HG03565 (cell line): ENCODE measurements at regions not wholly inside any gene's neighbourhood (a gene's known extent, or its start where the extent isn't known, plus 50 kb on each side); places are given as distances from the start of the nearest gene placed in this dataset.
"Not testable (repeated sequence)": the region's sequence is repeated elsewhere in the genome, so short reads cannot be mapped to it uniquely, and the experiment has no call there.

Experiments
- ATAC-seq: cut with Tn5 transposase; IDR thresholded peaks from one replicate; pipeline ENCODE4 v1.9.1; 2021; ENCODE audit warnings: mild to moderate bottlenecking, moderate library complexity; ENCODE audit not compliant: unreplicated experiment

DNA sequence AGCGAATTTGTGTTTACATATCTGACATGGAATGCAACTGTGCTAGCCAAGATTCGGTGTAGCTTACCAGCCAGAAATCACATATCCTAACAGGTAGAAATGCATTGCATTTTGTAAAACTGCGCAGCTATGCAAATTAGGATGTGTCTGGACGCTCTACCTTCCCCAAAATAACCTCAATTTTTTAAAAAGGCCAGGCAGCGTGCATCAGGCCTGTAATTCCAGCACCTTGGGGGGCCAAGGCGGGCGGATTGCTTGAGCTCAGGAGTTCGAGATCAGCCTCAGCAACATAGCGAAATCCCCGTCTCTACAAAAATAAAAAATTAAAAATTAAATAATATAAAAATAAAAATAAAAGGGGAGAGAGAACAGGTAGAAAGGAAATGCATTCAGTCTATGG, 305.0 kb downstream of the TYW1 start:
- no peak for ATAC-seq

DNA sequence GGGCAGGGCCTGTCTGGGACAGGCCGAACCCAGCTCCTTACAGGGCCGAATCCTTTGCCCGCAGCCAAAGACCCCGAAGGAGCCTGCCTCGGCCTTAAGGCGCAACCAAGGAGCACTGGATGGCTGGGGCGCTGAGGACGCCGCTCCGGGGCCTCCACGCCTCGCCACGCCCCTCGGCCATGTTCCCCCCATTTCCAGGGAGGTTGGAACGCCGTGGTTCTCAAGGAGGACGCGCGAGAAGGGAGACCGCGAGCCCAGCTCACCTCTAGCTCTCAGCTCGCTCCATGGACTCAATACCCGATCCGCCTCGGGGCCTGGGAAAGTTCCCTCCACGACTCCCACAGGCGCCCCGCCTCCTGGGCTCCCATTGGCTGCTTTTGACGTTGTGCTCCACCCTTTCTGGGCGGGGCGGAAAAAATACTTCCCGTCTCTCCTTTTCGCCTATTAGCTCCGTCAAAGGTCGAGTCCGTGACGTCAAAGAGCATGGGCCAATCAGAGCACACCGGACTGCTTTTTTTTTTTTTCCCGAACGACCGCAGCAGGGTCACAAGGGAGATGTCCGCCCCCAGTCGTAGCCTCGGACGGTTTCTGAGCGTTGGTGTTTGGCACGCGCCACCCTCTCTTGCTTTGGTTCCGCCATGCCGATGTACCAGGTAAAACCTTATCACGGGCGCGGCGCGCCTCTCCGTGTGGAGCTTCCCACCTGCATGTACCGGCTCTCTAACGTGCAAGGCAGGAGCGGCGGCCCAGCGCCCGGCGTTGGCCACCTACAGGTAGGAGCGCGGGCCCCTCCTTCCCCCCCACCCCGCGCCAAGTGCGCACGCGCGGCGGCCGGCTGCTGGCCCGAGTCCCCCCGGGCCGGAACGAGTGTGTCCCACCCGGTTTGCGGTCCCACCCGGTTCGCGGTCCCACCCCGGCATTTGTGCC, 305.7 kb downstream of the TYW1 start:
- ATAC-seq: peak; percentile 75

DNA sequence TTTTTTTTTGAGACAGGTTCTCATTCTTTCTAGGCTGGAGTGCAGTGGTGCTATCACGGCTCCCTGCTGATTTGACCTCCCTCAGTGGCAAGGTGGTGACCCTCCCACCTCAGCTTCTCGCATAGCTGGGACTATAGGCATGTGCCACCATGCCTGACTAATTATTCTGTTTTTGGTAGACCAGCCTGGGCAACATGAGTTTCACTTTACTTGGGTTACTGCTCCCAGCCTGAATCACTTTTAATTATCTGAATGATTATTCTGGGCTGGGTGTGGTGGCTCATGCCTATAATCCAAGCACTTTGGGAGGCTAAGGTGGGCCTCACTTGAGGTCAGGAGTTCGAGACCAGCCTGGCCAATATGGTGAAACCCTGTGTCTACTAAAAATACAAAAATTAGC, 308.2 kb downstream of the TYW1 start:
- not testable (repeated sequence) for ATAC-seq

DNA sequence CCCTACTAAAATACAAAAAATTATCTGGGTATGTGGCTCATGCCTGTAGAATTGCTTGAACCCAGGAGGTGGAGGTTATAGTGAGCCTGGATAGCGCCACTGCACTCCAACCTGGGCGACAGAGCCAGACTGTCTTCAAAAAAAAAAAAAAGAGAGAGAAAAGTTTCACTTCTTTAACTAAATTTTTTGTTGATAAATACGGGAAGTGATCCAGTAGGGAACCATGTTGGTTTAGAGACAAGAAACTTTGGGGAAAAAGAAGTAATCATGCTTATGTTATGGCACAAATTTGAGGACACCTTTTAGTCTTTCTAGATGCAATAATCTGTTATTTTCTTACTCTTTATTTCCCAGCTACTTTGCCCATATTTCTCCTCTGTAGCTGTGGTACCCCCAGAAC, 309.7 kb downstream of the TYW1 start:
- no peak for ATAC-seq

DNA sequence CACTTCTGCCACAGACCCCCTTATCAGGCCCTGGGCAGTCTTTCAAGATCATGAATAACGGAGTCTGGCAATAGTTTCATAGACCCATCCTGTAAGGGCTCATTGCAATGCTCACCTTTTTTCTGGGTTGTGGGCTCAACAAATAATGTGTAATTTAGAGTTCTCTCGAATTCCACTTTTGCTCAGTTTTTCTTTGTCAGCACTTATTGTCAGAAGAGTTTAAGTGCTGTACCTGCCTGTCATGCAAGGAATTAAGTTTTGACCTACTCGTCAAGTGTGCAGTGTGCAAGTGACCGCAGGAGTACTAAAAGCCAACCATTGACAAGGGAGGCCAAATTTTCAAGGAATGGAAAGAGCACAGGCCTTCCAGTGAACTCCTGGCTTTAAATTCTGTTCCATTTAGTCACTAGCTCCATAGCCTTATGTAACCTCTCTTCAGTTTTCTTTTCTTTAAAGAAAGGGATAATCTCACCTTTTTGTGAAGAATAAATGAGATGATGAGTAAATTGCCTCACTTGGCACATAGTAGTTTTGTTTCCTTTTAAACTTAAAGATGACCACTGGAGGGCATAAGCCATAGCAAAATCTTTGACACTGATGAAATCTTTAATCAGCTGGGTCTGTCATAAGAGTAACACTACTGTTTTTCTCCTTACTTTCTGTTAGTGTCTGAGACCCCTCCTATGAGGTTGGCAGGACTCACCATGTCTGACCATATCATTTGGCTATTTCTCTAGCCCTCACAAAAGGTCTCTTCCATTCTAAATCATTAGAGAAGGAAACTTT, 313.3 kb downstream of the TYW1 start:
- no peak for ATAC-seq

DNA sequence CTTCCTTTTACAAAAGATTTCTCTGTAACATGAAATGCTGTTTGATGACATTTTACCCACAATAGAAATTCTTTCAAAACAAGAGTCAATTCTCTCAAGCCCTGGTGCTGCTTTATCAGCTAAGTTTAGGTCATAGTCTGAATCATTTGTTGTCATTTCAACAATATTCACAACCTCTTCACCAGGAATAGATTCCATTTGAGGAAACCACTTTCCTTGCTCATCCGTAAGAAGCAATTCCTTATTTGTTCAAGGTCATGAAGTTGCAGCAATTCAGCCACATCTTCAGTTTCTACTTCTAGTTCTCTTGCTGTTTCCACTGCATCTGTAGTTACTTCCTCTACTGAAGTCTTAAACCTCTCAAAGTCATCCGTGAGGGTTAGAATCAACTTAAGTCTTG, 315.3 kb downstream of the TYW1 start:
- no peak for ATAC-seq

DNA sequence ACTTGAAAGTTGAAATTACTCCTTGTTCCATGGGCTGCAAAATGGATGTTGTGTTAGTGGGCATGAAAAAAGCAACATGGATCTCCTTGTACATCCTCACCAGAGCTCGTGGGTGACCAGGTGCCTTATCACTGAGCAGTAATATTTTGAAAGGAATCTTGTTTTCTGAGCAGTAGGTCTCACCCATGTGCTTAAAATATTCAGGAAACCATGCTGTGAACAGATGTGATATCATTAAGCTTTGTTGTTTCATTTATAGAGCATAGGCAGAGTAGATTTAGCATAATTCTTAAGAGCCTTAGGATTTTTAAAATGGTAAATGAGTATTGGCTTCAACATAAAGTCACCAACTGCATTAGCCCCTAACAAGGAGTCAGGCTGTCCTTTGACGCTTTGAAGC, 316.6 kb downstream of the TYW1 start:
- ATAC-seq: no peak

DNA sequence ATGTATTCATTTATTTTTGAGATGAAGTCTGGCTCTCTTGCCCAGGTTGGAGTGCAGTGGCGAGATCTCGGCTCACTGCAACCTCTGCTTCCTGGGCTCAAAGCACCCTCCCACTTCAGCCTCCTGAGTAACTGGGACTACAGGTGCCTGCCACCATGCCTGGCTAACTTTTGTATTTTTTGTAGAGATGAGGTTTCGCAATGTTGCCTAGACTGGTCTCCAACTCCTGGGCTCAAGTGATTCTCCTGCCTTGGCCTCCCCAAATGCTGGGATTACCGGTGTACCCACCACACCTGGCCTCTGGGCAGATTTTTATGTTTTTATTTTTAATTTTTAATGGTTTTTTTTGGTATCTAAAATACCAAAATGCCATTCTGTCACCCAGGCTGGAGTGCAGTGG, 320.3 kb downstream of the TYW1 start:
- ATAC-seq: not testable (repeated sequence)

DNA sequence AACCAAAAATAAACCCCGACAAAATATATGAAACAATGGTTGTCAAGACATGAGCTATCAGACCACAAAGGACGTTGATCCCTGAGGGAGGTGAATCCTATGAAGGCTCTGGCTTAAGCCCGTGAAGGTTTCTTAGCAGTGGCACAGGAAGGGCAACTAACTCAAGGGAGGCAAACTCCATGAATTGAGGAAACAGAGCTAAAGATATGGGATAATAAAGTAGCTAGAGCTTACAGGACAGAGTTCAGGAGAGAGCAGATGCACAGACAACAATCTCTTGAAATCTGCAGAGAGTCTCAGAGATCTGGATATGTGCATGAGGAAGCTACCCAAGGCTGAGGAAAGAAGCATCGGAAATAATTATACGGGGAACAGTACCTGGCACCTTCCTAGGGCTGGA, 331.6 kb downstream of the TYW1 start:
- ATAC-seq: not testable (repeated sequence)

DNA sequence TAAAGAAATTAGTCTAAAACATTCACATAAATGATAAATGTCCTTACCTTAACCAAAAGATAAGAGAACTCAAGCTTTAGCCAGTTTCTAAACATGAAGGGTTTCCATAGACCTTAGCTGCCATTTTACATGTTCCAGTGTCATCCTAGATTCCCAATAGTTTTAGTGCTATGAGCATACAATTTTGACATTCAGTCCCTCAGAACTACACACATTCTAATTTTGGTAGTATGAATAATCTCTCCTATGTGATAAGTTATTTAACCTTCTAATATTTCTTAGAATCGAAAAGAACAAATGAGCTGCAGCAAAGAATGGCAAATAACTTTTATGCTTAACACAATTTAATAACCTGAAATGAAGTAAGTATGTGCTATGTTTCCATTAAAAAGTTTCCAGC, 338.5 kb downstream of the TYW1 start:
- not testable (repeated sequence) for ATAC-seq

DNA sequence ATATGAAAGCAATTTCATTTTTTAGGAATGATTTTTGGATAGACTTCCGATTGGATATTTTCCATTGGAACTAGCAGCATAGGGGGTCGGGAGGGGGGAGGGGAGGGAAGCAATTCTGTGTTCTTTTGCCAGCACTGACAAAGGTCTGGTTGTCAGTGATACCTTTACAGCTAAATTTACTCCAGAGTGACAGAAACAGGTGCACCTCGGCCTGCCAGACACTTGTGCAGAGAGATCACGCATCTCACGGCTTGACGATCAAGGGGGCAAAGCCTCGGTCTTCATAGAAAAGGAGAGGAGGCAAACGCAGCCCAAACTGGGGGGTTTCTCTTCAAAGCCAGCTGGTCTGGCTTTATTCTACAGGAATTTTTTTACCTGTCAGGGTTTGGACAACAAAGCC, 339.0 kb downstream of the TYW1 start:
- not testable (repeated sequence) for ATAC-seq

DNA sequence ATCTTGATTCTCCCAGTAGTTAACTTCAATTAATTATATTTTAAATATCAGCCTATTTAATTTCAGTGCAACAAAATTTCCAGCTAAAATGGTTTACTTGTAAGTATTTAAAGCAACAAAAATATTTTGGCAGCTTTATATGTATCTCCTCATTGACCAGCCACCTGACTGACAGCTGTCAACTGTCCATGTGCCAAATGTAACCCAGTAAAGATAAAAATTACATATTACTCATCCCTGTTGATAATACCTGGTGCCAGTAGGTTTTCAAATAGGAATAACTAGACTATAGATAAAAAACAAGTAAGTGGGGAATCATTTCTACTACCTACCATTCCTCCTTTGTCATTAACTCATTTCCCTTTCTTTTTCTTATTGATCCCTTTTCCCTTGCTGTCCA, 341.9 kb downstream of the TYW1 start:
- ATAC-seq: not testable (repeated sequence)

DNA sequence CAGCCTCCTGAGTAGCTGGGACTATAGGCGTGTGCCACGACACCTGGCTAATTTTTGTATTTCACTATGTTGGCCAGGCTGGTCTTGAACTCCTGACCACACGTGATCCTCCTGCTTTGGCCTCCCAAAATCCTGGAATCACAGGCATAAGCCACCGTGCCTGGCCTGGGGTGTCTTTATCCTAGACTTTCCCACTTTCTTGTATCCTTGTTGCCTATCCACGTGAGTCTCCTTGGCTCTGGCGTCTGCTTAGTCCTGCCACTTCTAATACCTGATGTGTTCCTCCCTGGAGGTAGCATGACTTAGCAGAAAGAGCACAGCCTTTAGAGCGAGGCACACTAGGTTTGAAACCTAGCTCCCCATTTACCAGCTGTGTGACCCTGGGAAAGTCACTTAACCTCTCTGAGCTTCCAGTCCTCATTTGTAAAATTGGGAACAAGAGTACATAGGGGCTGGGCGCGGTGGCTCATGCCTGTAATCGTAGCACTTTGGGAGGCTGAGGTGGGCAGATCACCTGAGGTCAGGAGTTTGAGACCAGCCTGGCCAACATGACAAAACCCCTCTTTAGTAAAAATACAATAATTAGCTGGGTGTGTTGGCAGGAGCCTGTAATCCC, 344.6 kb downstream of the TYW1 start:
- ATAC-seq: no peak

DNA sequence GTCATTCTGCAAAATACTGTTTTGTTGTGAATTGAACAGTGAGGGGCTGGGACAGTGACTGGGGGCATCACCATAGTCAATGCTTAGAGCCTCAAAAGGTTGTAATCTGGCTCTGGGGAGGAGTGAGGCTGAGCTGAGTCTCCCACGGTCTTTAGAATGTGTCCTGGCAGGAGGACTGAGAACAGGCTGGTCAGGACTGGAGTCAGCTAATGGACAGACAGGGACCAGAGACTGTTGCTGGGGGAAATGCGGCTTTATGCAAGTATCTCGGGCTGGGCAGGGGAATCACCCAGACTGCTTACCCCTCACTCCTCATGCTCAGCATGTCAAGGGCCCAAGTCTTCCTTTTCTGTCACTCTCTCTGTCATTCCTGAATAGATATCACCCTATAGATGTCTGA, 346.5 kb downstream of the TYW1 start:
- no peak for ATAC-seq

DNA sequence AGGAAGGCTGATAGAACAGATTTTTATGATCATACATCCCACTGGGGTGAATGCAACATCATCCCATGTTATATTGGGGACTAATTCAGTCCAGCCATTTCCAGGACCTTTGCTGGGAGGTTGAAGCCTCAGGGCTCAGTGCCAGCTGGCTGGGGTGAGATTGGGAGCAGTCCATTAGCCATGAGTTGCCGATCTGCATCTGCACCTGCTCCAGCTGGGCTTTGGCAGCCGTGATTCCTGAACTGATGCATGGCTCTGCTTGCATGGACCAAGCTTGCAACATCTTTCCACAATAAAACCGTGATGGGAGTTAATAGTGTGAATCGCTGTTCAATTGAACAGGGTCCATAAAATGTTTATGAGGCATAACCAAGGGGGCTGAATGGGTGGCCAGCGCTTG, 346.9 kb downstream of the TYW1 start:
- no peak for ATAC-seq

DNA sequence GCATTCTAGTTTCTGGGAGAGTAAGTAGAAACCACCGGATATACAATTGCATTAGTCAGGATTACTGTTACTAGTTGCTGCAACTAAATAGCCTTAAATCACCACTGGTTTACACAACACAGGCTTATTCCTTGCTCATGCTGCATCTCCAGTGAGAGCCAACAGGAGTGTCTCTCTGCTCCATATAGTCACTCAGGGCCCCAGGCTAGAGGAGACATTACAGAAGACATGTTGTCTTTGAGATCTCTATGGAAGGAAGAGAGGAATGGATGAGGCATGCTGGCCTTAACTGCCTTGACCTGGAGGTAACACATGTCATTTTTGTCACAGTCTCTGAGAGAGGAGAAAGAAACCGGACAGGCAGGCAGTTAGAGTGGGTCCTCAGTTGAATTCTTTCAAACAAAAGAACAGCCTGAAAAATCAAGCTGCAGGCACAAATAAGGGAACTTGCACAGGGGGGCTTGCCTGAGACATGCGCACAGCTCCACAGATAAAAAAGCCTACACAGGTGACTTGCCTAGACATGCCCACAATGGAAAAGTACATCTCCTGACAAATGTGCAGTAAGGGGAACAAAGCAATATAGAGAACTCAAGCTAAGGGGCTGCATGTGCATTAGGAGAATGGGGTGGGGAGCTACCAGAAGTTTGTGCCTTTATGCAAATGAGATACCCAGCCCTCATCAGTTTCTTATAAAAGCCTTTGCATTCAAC, 348.0 kb downstream of the TYW1 start:
- no peak for ATAC-seq

DNA sequence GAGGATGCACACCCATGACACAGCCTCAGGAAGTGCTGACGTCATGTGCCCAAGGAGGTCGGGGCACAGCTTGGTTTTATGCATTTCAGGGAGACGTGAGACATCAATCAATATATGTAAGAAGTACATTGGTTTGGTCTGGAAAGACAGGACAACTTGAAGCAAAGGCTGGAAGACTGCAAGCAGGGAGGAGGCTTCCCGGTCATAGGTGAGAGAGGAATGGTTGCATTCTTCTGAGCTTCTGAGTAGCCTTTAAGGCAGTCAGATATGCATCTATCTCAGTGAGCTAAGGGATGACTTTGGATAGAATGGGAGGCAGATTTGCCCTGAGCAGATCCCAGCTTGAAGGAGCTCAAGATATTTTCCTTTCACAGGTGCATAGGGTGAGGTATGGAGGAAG, 349.5 kb downstream of the TYW1 start:
- no peak for ATAC-seq

DNA sequence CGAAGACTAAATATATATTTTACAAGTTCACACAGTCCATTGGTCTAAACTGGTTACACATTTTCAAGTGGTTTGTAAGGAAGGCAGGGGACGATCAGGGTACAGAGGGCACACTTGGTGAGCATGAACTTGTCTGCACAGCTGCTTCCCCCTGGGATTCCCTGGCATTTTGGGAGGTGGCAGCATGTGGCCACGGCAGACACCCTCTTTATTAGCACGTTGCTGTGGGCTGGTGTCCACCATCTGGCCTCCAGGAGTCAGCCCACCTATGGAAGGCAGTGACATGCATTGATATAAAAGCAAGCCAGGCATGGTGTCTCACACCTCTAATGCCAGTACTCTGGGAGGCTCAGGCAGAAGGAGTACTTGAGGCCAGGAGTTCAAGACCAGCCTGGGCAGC, 350.2 kb downstream of the TYW1 start:
- ATAC-seq: no peak

DNA sequence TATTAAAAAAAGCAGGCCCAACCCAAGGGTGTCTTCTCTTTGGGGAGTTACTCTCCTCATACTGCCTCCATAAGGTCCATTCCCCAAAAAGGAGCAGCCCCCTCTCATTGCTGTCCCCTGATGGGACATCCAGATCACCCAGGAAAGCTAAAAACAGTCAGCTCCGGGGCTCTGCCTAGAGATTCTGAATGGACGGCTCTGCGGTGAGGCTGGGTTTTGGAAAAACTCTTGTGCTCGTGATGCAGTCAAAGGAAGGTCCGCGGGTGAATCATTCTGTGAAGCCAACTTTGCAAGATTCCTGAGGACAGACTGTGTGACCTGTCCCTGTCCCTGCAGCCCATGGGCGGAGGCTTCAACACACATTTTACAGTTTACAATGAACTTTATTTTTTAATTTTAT, 351.5 kb downstream of the TYW1 start:
- ATAC-seq: no peak

DNA sequence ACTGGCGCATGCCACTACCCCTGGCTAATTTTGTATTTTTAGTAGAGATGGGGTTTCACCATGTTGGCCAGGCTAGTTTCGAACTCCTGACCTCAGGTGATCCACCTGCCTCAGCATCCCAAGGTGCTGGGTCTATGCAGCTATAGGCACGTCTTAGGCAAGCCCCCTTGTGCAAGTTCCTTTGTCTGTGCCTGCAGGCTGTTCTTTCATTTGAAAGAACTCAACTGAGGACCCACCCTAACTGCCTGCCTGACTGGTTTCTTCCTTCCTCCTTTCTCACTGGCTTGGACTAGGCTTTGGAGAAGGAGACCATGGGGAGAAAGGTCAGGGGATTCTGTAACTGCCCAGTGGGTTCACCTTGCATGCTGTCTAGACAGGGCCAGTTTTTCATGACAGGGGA, 361.0 kb downstream of the TYW1 start:
- not testable (repeated sequence) for ATAC-seq

DNA sequence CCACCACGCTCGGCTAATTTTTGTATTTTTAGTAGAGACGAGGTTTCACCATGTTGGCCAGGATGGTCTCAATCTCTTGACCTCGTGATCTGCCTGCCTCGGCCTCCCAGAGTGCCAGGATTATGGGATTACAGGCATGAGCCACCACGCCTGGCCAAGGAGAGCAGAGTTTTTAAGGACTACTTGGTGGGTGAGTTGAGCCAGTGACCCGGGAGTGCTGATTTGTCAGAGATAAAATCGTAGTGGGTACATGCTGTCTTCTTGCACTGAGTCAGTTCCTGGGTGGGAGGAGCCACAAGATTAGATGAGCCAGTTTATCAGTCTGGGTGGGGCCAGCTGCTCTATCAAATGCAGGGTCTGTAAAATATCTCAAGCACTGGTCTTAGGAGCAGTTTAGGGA, 361.7 kb downstream of the TYW1 start:
- ATAC-seq: not testable (repeated sequence)
